Left renal pelvis (tissue), 4 donors: ENCODE measurements at regions not wholly inside any gene's neighbourhood (a gene's known extent, or its start where the extent isn't known, plus 50 kb on each side); places are given as distances from the start of the nearest gene placed in this dataset.
A peak's percentile ranks its signal among the peaks of the same experiment; 100 is the strongest.

Source experiments
- DNase-seq, 4 donors: peaks; one replicate each; pipeline ENCODE4 v3.0.0-alpha.2; 2013; ENCODE audit warnings: low read depth in 4 of 4, low spot score in 3 of 4

DNA sequence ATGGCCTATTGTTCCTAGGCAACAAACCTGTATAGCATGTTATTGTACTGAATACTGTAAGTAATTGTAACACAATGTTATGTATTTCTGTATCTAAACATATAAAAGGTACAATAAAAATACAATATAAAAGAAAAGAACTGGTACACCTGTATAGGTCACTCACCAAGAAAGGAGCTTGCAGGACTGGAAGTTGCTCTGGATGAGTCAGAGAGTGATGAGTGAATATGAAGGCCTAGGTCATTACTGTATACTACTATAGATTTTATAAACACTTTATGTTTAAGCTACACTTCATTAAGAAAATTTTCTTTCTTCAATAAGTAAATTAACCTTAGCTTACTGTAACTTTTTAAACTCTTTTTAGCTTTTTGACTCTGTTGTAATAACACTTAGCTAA, 559.9 kb downstream of the PLPP3 start:
- no peak for DNase-seq

DNA sequence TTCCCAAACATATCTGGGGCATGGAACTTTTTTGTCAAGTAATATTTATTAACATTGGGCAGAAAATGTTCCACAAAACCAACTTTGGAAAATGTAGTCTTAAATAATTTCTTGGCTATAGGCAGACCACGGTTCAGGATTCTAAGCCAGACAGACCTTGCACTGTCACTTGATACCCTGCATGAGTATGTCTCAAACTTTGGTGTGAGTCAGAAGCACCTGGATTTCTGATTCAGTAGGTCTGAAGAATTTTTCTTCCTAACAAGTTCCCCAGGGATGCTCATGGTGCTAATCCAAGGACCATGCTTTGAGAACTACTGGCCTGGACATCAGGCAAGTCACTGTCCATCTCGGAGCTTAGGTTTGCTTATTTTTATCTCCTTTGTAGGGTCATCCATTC, 562.0 kb downstream of the PLPP3 start:
- no peak for DNase-seq

DNA sequence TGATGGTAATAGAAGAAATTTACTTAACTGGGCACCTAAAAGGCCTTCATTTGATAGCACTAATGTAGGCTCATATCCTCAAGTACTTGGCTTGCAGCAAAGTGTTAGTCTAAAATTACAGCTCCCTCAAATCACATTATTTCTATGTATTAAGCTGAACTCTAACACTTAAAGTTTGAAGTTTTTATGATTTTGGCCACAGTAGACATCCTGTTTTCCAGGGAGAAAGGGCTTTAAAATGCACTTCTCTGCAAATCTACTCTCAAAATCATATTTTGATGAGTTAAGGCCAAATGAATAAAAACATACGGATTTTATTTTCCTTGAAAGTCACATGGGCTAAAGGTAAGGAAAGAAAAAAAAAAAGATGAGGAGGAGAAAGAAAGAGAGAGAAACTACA, 575.5 kb downstream of the PLPP3 start:
- peak in 1 of 4 donors; percentile 12 for DNase-seq

DNA sequence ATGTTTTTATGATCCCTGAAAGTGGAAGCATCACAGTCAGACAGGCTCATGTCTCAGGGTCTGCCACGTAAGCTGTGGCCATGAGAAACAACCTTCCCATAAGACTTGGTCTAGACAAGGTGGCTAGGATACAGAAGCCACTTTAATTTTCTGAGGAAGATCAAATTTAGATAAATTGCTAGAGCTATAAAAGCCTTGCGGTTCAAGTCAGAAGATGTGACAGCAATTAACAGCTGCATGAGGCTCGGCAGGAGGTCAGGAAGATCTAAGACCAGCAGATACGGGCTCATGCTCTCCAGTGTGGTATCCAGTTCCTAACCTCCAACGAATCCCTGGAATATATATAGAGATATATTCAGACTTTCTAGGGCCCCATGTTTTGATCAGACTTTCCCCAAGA, 577.1 kb downstream of the PLPP3 start:
- no peak for DNase-seq

GRCh38 chr1:56000424-56000823, 578.9 kb downstream of the PLPP3 start:
- no peak for DNase-seq

DNA sequence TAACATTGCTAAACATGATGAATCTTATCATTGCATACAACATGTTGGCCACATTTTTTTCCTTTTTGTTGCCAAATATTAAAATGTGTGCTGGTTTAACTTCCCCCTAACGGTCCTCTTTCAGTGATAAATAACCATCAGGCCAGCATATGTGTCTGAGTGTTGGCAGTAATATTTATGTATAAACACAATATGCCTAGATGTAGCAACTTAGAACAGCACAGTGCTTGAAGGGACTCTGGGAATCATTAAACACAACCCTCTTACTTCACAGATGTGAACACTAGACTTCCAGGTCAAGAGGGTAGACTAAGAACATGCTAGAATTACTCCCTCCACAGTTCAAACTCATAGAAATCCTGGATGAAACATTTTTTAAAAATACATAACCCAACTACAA, 581.8 kb downstream of the PLPP3 start:
- DNase-seq, result no peak

DNA sequence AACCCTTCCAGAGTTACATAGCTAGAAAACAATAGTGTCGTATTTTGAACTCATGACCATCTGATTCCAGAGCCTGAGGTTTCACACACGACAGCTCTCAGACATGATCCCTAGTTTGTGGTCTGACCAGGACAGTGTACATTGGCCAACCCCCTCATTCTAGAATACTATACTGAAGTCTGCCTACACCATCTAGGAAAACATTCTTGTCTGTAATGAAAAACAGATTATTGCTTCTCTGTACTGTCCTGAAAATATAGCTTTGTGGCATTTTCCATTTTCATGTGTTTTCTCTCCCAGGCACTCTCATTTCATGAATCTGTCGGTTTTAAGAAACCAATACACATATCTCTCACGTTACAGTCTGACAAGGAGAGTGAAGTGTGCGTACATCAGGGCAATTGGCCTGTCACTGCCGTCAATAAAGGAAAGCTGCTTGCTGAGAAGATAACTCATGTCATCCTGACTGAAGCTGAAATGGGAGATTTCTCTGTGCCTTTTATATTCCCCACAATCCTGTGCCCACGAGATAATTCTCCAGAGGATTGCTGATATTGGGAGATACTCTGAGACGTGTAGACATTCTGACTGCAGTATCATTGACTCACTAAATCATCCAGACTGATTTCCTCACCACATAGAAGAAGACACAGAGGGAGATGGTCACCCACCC, 585.6 kb downstream of the PLPP3 start:
- no peak for DNase-seq

GRCh38 chr1:55990007-55990406, 589.4 kb downstream of the PLPP3 start:
- no peak for DNase-seq

DNA sequence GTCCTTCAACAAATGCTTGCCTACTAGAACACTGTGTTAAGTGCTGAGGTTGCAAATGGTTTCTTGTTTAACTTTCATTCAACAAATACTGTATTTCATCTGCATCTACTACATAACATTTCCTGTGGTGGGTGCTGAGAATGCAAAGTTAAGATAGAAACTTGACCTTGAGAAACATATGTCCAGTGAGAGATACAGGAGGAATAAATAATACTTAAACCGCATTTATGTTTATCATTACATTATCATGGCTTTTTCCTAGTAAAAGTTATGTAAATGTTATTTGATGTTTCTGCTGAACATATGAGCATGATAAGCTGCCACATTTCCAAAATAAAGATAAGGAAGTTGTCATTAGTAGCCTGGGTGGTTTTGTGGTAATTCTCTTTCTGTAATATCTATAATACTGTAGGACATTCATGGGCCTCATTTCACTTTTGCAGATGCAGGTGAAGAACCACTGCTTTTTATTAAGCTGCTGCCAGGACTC, 590.4 kb downstream of the PLPP3 start:
- no peak for DNase-seq

- no peak for DNase-seq
Measured at GRCh38 chr1:55987491-55988249, 591.7 kb downstream of the PLPP3 start.

- no peak for DNase-seq
Measured at GRCh38 chr1:55986003-55986402, 593.4 kb downstream of the PLPP3 start.

GRCh38 chr1:55981010-55981650, 598.2 kb downstream of the PLPP3 start:
- DNase-seq, result no peak

DNA sequence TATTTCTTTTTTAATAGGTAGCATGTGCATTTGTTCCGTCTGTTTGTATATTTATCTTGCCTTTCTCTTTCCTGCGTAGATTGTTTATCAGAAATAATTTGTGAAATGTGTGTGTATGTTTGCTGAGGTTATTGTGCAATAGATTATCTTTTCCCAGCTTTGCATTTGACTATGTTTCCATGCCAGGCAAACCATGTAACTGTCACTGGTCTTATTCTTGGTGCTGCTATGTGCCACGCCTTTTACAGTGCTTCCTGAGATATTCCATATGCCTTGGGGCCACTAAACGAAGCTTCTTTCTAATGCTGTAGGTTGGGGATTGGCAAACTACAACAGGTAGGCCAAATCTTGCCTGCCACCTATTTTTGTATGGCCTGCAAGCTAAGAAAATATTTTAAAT, 598.8 kb downstream of the PLPP3 start:
- DNase-seq, result no peak

DNA sequence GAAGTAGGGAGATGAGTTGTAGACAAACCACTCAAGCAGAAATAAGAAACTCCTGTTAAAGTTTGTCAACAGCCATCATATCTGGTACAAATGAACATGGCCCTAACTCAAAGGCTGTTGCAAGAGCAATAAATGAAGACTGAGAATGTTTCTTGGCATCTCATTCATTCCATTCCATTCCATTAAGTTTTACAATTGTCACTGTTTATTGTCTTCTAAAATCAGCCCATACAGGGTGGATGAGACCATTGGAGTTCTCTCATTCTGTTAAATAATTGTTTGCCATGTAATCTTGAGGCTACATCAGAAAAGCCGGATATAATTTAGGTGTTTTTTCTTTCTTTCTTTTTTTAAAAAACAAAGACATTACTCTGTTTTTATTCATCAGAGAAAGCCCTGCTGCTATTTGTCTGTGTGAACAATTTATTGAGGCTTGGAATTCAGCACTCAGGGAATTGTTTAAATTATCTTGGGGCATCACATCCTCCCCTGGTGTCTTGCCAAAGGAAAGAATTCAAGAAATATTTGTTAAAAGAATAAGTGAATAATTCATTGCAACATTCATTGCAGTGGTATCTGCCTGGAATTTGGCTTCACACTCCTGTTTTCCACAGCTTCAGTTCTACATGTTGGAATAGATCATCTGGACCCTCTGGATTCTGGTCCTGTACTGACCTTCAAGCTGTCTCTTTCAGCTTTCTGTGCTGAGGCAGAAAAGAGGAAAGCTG, 604.5 kb downstream of the PLPP3 start:
- no peak for DNase-seq

GRCh38 chr1:55970526-55971110, 608.7 kb downstream of the PLPP3 start:
- no peak for DNase-seq

- DNase-seq, result no peak
Measured at GRCh38 chr1:55969322-55969721, 610.0 kb downstream of the PLPP3 start.

- no peak for DNase-seq
Measured at GRCh38 chr1:55968661-55969060, 610.7 kb downstream of the PLPP3 start.

- peak in 1 of 4 donors; percentile 4 for DNase-seq
Measured at GRCh38 chr1:55965981-55966461, 613.3 kb downstream of the PLPP3 start.

DNA sequence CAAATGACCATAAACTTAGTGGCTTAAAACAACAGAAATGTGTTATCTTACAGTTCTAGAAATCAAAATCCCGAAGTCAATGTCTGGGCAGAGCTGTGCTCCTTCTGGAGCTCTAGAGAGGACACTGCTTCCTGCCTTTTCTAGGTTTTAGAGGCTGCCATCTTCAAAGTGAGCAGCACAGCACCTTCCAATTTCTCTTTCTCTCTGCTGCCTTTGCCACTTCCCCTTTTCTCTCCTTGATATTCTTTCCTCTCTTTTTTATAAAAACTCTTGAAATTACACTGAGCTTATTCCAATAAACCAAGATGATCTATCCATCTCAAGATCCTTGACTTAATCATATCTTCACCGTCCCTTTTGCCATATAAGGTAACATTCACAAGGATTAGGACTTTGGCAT, 616.9 kb downstream of the PLPP3 start:
- no peak for DNase-seq

- DNase-seq, result no peak
Measured at GRCh38 chr1:55959136-55959548, 620.2 kb downstream of the PLPP3 start.

DNA sequence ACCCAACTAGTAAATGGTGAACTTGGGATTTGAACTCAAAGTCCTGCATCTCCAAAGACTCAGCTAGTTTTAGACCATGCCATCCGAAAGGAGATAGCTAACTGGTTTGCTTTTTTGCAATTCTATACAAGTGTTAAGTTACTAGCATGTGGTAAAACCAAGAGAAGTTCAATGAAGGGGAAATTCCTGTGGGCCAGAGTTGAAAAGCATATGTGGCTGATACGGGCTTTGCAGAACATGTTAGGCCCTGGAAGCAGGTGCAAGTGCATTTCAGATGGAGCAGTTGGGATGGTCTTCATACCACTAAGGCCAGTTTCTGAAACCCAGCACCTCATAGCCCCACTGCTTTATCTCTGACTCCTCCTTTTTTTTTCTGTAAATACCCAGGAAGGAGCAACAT, 620.9 kb downstream of the PLPP3 start:
- DNase-seq, result no peak
